ENCODE measurements at regions not wholly inside any gene's neighbourhood (a gene's known extent, or its start where the extent isn't known, plus 50 kb on each side); places are given as distances from the start of the nearest gene placed in this dataset.
A peak's percentile ranks its signal among the peaks of the same experiment; 100 is the strongest.

DNA sequence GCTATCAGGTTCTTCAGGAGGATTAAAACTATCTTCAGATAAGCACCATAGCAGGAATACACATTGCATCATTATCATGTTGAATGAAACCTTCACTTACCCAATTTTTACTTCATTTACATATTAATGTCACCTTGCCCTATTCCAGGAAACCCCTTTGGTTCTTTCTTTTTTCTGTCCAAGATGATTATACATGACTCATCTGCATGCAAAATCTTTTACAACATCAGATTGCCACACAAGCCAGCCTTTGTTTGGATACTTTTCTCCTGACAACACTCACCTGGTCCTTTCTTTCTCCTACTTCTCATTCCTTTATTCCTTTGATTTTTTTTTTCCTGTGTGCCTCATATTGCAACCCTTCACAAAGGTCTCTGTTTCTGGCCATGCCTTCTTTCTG lies 200.5 kb upstream of the POU3F2 start:
- Histone ChIP-seq H2AFZ (ENCODE audit: low read length) (no peak overlapping the region), H3K79me2 (ENCODE audit: control insufficient read depth in 1 of 2, insufficient read depth in 2 of 2, low read length in 2 of 2) (no peaks in the 10 kb centered on the region), H2BK120ac (replicated peaks; ENCODE audit: low read depth, low read length) (no peak overlapping the region), H3K4ac (replicated peaks; ENCODE audit: insufficient read length, low read depth, low read length) (no peak overlapping the region), H4K91ac (replicated peaks; ENCODE audit: insufficient read length, low read length) (no peak overlapping the region), H4K5ac (ENCODE audit: insufficient read length, low read depth, low read length) (no peak overlapping the region), H3K36me3 (ENCODE audit: control insufficient read depth in 2 of 4, insufficient read depth in 4 of 4, low read length in 3 of 4) (no peaks in the 10 kb centered on the region), H2BK5ac (ENCODE audit: low read depth, low read length) (peak overlapping the region; percentile 46; the same call in 1 of the 2 replicates), H3K27me3 (replicated peaks in 1 of 4; ENCODE audit: control insufficient read depth in 3 of 4, extremely low read depth in 1 of 4, insufficient read depth in 3 of 4, low read length in 3 of 4) (no peaks in the 10 kb centered on the region), H3K14ac (ENCODE audit: insufficient read length) (no peak overlapping the region), H3K4me2 (ENCODE audit: insufficient read depth in 1 of 2, low read depth in 2 of 2, low read length in 2 of 2) (peak overlapping the region in 1 of 2 experiments; percentile 4; a peak in 1 of 4 replicates), H3K79me1 (ENCODE audit: low read depth, low read length) (no peaks in the 10 kb centered on the region), H2BK20ac (ENCODE audit: low read length) (no peak overlapping the region), H4K20me1 (replicated peaks in 1 of 2; ENCODE audit: control insufficient read depth in 1 of 2, insufficient read depth in 2 of 2, low read length in 2 of 2) (no peaks in the 10 kb centered on the region), H3K23me2 (ENCODE audit: low read depth, low read length) (no peaks in the 10 kb centered on the region), H4K8ac (ENCODE audit: extremely low read depth, insufficient read depth, low read length) (no peak overlapping the region), H2BK12ac (ENCODE audit: low read depth, low read length) (peak overlapping the region; percentile 20; the same call in 1 of the 2 replicates), H3K56ac (replicated peaks; ENCODE audit: insufficient read length, low read depth, low read length) (no peak overlapping the region), H2AK5ac (ENCODE audit: low read depth, low read length) (no peak overlapping the region), H3K23ac (ENCODE audit: insufficient read length) (no peak overlapping the region), H3K4me1 (replicated peaks in 1 of 4; ENCODE audit: control insufficient read depth in 3 of 4, insufficient read depth in 4 of 4, low read length in 3 of 4) (peaks cover 3 to 23% (median 17%) of the 10 kb centered on the region in 4 experiments; a peak in 4 of 7 replicates), H3K9me3 (ENCODE audit: insufficient read depth in 2 of 2, low read depth in 1 of 2, low read length in 1 of 2) (no peaks in the 10 kb centered on the region), H3K4me3 (ENCODE audit: extremely low read depth in 1 of 4, insufficient read depth in 2 of 4, low read depth in 3 of 4, low read length in 4 of 4) (no peak overlapping the region), H3K27ac (ENCODE audit: low read depth, low read length) (no peak overlapping the region), H2BK15ac (ENCODE audit: low read length) (no peak overlapping the region), H3K18ac (ENCODE audit: extremely low read depth, low read length) (no peak overlapping the region), H3K9ac (replicated peaks in 1 of 4; ENCODE audit: extremely low read depth in 1 of 4, low read depth in 3 of 4, low read length in 3 of 4) (no peak overlapping the region)
- TF ChIP-seq TAF7 (optimal IDR thresholded peaks at IDR 0.05; ENCODE audit: borderline replicate concordance, low read depth, low read length) (no peak), RNF2 (IDR thresholded peaks at IDR 0.05; ENCODE audit: borderline replicate concordance, low read depth, low read length, missing control alignments, poor library complexity, severe bottlenecking) (no peak), GTF2F1 (IDR thresholded peaks at IDR 0.05; ENCODE audit: borderline replicate concordance, low read depth, low read length) (no peak), RFX5 (IDR thresholded peaks at IDR 0.05; ENCODE audit: borderline replicate concordance, low read depth, low read length) (no peak), JUND (IDR thresholded peaks at IDR 0.05; ENCODE audit: low read length) (no peak), ASH2L (IDR thresholded peaks at IDR 0.05; ENCODE audit: low read length) (no peak), KDM1A (IDR thresholded peaks at IDR 0.05; ENCODE audit: borderline replicate concordance, low read length) (no peak), POLR2A (IDR thresholded peaks at IDR 0.05; ENCODE audit: control extremely low read depth in 1 of 2, low read depth in 2 of 2, low read length in 2 of 2) (no peak), TCF12 (IDR thresholded peaks at IDR 0.05; ENCODE audit: low read depth, low read length) (no peak)
- TF ChIP-seq, protein P1, sequence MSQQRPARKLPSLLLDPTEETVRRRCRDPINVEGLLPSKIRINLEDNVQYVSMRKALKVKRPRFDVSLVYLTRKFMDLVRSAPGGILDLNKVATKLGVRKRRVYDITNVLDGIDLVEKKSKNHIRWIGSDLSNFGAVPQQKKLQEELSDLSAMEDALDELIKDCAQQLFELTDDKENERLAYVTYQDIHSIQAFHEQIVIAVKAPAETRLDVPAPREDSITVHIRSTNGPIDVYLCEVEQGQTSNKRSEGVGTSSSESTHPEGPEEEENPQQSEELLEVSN (IDR thresholded peaks at IDR 0.05): no peak
- TF ChIP-seq, protein P2, sequence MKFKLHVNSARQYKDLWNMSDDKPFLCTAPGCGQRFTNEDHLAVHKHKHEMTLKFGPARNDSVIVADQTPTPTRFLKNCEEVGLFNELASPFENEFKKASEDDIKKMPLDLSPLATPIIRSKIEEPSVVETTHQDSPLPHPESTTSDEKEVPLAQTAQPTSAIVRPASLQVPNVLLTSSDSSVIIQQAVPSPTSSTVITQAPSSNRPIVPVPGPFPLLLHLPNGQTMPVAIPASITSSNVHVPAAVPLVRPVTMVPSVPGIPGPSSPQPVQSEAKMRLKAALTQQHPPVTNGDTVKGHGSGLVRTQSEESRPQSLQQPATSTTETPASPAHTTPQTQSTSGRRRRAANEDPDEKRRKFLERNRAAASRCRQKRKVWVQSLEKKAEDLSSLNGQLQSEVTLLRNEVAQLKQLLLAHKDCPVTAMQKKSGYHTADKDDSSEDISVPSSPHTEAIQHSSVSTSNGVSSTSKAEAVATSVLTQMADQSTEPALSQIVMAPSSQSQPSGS (IDR thresholded peaks at IDR 0.05; ENCODE audit: low read length): no peak
- TF ChIP-seq, protein P3, sequence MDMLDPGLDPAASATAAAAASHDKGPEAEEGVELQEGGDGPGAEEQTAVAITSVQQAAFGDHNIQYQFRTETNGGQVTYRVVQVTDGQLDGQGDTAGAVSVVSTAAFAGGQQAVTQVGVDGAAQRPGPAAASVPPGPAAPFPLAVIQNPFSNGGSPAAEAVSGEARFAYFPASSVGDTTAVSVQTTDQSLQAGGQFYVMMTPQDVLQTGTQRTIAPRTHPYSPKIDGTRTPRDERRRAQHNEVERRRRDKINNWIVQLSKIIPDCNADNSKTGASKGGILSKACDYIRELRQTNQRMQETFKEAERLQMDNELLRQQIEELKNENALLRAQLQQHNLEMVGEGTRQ (IDR thresholded peaks at IDR 0.05; ENCODE audit: low read length): no peak
- FAIRE-seq (no peak), DNase-seq (ENCODE audit: low read depth in 1 of 2, low spot score in 2 of 2) (no peak)
- CTCF ChIA-PET (ENCODE audit: partially characterized antibody): no interaction called here
- POLR2A ChIA-PET (ENCODE audit: partially characterized antibody): no interaction called here
